B cell (primary cell): ENCODE measurements at regions not wholly inside any gene's neighbourhood (a gene's known extent, or its start where the extent isn't known, plus 50 kb on each side); places are given as distances from the start of the nearest gene placed in this dataset.

Experiments
- CTCF ChIP-seq: fragments of 200-600 bp; IDR thresholded peaks from one replicate; pipeline ENCODE4 v1.8.0; 2022; ENCODE audit warnings: antibody characterized with exemption, mild to moderate bottlenecking
- EZH2 ChIP-seq: IDR thresholded peaks from 2 replicates; pipeline ENCODE4 v1.6.1; 2012; ENCODE audit warnings: borderline replicate concordance, low read depth, mild to moderate bottlenecking, moderate library complexity, low read length; ENCODE audit not compliant: insufficient read depth, poor library complexity, severe bottlenecking

- no peak for TF ChIP-seq CTCF
- no peak for TF ChIP-seq EZH2
Measured at GRCh38 chr6:155656024-155656423, 200.4 kb upstream of the NOX3 start.
